Endothelial cell of umbilical vein (primary cell): ENCODE measurements at regions not wholly inside any gene's neighbourhood (a gene's known extent, or its start where the extent isn't known, plus 50 kb on each side); places are given as distances from the start of the nearest gene placed in this dataset.

Experiments
- CTCF ChIP-seq, 2 donors: IDR thresholded peaks; 1 replicate in 1 of 2; 2 replicates in 1 of 2; pipeline ENCODE4 v1.5.1; 2011; ENCODE audit warnings: low read length in 2 of 2, mild to moderate bottlenecking in 2 of 2, moderate library complexity in 2 of 2, control low read depth in 1 of 2, inconsistent platforms in 1 of 2, low read depth in 1 of 2; ENCODE audit not compliant: insufficient read depth in 1 of 2; ENCODE audit errors: extremely low read depth in 1 of 2
- EZH2 ChIP-seq: IDR thresholded peaks from 2 replicates; pipeline ENCODE4 v1.6.1; 2012; ENCODE audit warnings: borderline replicate concordance, low read depth, mild to moderate bottlenecking, moderate library complexity, low read length, inconsistent platforms; ENCODE audit not compliant: severe bottlenecking
- POLR2A ChIP-seq: IDR thresholded peaks from 2 replicates; pipeline ENCODE4 v1.6.1; 2012; ENCODE audit warnings: low read depth, mild to moderate bottlenecking, control low read depth, low read length
- POLR2AphosphoS5 ChIP-seq: IDR thresholded peaks from 2 replicates; pipeline ENCODE4 v1.6.1; 2012; ENCODE audit warnings: low read depth, mild to moderate bottlenecking, control low read depth, low read length, moderate library complexity; ENCODE audit not compliant: insufficient read depth
- TF ChIP-seq, protein P1 (sequence below): IDR thresholded peaks from 2 replicates; pipeline ENCODE4 v1.6.1; 2011; ENCODE audit not compliant: insufficient read depth, insufficient read length

- no peak for TF ChIP-seq CTCF (IDR thresholded peaks at IDR 0.05; ENCODE audit: extremely low read depth in 1 of 2, insufficient read depth in 1 of 2, low read depth in 1 of 2, low read length in 2 of 2)
- TF ChIP-seq, protein P1, sequence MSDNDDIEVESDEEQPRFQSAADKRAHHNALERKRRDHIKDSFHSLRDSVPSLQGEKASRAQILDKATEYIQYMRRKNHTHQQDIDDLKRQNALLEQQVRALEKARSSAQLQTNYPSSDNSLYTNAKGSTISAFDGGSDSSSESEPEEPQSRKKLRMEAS: no peak
- no peak for TF ChIP-seq POLR2AphosphoS5
- no peak for TF ChIP-seq POLR2A
- TF ChIP-seq EZH2: no peak
Observed at GRCh38 chr6:168774381-168774780, 333.4 kb downstream of the SMOC2 start.
